Uterus (tissue), 2 donors: ENCODE measurements at regions not wholly inside any gene's neighbourhood (a gene's known extent, or its start where the extent isn't known, plus 50 kb on each side); places are given as distances from the start of the nearest gene placed in this dataset.

ENCODE experiments used
- CTCF ChIP-seq, 4 experiments: fragments of 200-600 bp in 2 of 4; fragments of 450-650 bp in 2 of 4; sonication (generic) in 2 of 4; IDR thresholded peaks; one replicate each; pipeline ENCODE4 v1.5.1; 2016 to 2019; ENCODE audit warnings: antibody characterized with exemption in 4 of 4, mild to moderate bottlenecking in 2 of 4, moderate library complexity in 1 of 4
- POLR2A ChIP-seq, 2 donors: fragments of 450-650 bp; IDR thresholded peaks; one replicate each; pipeline ENCODE4 v1.6.1; 2016; ENCODE audit warnings: antibody characterized with exemption in 2 of 2, mild to moderate bottlenecking in 1 of 2, moderate library complexity in 1 of 2

GRCh38 chr4:77538574-77539157 is 67.0 kb upstream of the CXCL13 start:
- no peak for TF ChIP-seq CTCF (IDR thresholded peaks at IDR 0.05)
- TF ChIP-seq POLR2A (IDR thresholded peaks at IDR 0.05) = no peak
